Fibroblast of lung (primary cell): ENCODE measurements at regions not wholly inside any gene's neighbourhood (a gene's known extent, or its start where the extent isn't known, plus 50 kb on each side); places are given as distances from the start of the nearest gene placed in this dataset.

Experiments used
- EZH2 ChIP-seq: IDR thresholded peaks from 2 replicates; pipeline ENCODE4 v1.5.1; 2012; ENCODE audit warnings: low read length, control low read depth, mild to moderate bottlenecking; ENCODE audit errors: missing control alignments
- TF ChIP-seq, protein P1 (sequence below), 2 donors: IDR thresholded peaks in 1 of 2; conservative IDR thresholded peaks in 1 of 2; 1 replicate in 1 of 2; 2 replicates in 1 of 2; pipeline ENCODE4 v1.5.1; 2011 to 2012; ENCODE audit warnings: low read length in 2 of 2, control low read depth in 1 of 2, inconsistent platforms in 1 of 2, low read depth in 1 of 2, mild to moderate bottlenecking in 1 of 2

DNA sequence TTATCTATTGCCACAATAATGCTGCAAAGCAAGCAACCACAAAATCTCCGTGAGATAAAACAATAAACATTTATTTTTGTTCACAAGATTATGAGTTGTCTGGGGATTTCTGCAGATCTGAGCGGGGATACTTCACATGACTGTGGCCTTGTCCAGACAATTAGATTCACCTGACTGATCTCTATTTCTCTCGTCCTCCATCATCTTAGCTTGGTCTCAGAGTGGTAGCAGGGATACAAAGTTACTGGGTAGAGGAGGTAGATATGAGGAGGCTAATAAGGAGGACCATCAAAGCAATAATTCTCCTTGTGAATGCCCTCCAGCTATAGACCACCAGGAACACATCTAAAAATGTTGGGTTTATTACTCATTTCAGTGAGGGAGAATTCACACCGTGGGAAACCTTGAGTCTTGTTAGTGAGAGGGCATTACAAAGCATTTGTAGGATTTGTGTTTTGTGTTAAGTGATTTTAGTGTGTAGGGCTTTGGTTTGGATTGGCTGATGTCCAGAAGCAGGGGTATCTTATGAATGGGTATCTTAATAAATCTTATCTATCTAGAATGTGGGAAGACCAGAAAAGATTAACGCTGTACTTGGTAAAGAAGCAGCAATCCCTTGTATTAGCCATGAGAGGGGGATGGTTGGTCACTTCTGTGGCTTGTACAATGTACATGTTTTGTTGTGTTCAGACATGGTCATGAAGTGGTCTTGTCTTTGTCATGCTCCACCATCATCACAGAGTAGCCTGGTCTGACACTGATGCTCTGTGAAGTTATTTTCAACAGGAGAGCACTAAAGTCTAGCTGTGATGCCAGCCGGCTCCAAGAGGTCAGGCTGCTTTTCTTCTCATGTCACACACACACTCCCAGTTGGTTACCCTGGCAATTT lies 287.6 kb upstream of the STT3B start:
- TF ChIP-seq, protein P1, sequence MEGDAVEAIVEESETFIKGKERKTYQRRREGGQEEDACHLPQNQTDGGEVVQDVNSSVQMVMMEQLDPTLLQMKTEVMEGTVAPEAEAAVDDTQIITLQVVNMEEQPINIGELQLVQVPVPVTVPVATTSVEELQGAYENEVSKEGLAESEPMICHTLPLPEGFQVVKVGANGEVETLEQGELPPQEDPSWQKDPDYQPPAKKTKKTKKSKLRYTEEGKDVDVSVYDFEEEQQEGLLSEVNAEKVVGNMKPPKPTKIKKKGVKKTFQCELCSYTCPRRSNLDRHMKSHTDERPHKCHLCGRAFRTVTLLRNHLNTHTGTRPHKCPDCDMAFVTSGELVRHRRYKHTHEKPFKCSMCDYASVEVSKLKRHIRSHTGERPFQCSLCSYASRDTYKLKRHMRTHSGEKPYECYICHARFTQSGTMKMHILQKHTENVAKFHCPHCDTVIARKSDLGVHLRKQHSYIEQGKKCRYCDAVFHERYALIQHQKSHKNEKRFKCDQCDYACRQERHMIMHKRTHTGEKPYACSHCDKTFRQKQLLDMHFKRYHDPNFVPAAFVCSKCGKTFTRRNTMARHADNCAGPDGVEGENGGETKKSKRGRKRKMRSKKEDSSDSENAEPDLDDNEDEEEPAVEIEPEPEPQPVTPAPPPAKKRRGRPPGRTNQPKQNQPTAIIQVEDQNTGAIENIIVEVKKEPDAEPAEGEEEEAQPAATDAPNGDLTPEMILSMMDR (conservative IDR thresholded peaks at IDR 0.05 in 1 of 2, IDR thresholded peaks at IDR 0.05 in 1 of 2; ENCODE audit: low read depth in 1 of 2, low read length in 2 of 2) = no peak
- TF ChIP-seq EZH2 = no peak
